ENCODE measurements at regions not wholly inside any gene's neighbourhood (a gene's known extent, or its start where the extent isn't known, plus 50 kb on each side); places are given as distances from the start of the nearest gene placed in this dataset.

GRCh38 chr1:83097715-83098114 lies 901.2 kb downstream of the TTLL7 start:
- no peak for TF ChIP-seq EP300 (IDR thresholded peaks at IDR 0.05; ENCODE audit: borderline replicate concordance)
- TF ChIP-seq YY1 (IDR thresholded peaks at IDR 0.05; ENCODE audit: low read depth), result no peak
- TF ChIP-seq MAX (IDR thresholded peaks at IDR 0.05), result no peak
- TF ChIP-seq RAD21 (IDR thresholded peaks at IDR 0.05; ENCODE audit: low read depth), result no peak
- no peak for TF ChIP-seq EGR1 (IDR thresholded peaks at IDR 0.05)
- no peak for TF ChIP-seq CREB1 (IDR thresholded peaks at IDR 0.05; ENCODE audit: low read depth)
- TF ChIP-seq TAF1 (IDR thresholded peaks at IDR 0.05; ENCODE audit: low read depth), result no peak

Measured in Ishikawa (cell line).